ENCODE measurements at regions not wholly inside any gene's neighbourhood (a gene's known extent, or its start where the extent isn't known, plus 50 kb on each side); places are given as distances from the start of the nearest gene placed in this dataset.
A peak's percentile ranks its signal among the peaks of the same experiment; 100 is the strongest.

DNA sequence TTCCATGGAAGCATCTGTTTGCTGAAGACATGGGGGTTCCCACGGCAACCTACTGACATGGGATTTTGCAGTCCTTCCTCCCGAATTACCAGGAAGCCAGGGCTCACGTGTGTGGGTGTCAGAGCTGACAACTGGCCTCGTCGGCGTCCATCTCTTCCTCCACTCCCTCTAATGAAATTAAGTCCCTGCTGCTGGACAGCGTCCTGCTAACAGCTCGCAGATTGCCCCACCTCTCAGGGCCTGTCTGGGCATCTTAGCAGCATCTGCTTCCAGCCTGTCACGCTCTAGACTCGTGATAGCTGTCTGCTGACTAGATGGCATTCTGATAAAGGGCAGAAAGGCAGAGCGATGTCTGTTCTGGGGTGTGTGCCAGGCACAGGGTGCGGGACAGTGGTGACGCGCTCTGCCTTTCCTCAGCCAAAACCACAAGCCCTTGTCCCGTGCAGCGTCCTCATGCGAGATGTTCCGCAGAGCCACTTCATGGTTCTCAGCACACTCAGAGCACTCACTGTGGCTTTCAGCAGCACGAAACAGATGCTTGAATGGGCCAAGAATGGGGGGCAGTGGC, 161.1 kb downstream of the ARL4C start:
- peak; percentile 10 for DNase-seq (ENCODE audit: low read depth)

DNA sequence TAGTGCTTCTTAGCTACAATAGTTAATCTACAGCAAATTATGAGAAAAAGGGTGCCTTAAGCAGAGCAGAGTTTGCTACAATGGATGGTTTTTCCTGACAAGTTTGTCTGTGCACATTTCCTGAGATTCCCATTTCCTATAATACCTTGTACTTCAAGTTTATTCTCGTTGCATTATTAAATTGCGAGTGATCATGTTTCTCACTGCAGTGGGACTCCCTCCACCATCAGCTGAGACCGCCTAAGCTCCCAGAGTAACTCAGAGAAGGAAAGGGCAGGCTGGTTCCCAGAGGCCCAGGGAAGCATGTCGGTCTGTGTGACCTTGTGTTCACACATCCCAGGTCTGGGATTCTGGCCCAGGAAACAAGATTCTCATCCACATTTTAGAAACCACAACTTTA, 162.1 kb downstream of the ARL4C start:
- DNase-seq (ENCODE audit: low read depth): no peak

GRCh38 chr2:234334151-234334550, 162.7 kb downstream of the ARL4C start:
- DNase-seq (ENCODE audit: low read depth): no peak

GRCh38 chr2:234333168-234334130, 163.4 kb downstream of the ARL4C start:
- no peak for DNase-seq (ENCODE audit: low read depth)

GRCh38 chr2:234331966-234332365, 164.9 kb downstream of the ARL4C start:
- DNase-seq (ENCODE audit: low read depth): no peak

DNA sequence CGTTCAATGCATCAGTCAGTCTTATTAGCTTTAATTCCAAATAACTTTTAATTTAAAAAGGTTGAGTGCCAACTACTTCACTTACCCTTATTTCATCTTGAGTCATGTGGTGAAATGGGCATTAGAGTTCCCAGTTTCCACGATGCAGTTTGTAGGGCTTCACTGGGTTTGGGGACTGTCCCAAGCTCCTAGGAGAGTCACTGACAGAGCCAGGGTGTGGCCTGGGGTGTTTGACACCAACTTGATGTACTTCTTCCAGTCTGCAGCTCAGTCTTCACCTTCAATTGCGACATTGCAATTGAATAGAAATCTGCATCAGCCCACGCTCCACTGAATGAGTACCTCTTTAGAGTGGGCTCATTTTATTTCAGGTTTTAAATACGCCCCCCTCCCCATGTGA, 165.3 kb downstream of the ARL4C start:
- DNase-seq (ENCODE audit: low read depth): no peak

DNA sequence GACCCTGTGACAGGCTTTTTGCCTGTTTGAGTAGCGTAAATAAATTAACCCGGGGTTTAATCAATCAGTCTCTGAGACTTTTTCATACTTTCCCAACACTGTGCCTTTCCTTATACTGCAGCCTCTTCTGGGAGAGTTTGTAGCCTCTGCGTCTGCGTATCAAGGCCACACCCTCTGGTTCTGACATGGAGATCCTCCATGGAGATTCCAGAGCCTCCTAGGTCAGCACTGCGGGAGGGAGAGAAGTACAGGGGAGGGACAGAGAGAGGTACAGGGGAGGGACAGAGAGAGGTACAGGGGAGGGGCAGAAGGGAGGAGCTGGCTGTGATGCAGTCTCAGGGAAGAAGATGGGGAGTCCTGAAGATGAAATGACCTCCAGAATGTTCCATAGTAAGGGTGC, 166.0 kb downstream of the ARL4C start:
- no peak for DNase-seq (ENCODE audit: low read depth)

DNA sequence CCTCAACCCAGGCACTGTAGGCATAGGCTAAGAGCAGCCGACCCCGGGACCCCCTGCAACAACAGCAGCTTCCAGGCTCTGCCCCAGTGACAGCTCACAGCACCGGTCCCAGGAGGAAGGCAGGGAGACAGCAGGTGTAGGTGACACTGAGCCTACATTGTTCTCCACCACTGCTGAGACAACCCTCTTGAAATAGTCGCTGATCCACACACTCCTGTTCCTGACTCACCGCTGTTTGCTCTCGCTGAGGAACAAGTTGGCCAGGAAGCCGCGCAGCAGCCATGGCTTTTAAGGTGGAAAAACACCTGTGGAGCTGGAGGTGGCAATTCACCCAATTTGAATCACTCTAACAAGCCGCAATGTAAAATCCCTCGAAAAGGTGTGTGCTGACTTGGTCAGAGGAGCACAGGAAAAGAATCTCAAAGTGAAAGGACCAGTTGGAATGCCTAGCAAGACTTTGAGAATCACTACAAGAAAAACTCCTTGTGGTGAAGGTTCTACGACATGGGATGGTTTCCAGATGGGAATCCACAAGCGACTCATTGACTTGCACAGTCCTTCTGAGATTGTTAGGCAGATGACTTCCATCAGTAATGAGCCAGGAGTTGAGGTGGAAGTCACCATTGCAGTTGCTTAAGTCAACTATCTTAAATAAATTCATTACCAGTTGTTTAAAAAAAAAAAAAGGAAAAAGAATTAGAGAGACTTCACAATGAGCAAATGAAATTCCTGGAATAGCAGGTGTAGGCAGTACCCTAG, 167.5 kb downstream of the ARL4C start:
- no peak for DNase-seq (ENCODE audit: low read depth)

GRCh38 chr2:234328444-234328990, 168.4 kb downstream of the ARL4C start:
- DNase-seq (ENCODE audit: low read depth): no peak

DNA sequence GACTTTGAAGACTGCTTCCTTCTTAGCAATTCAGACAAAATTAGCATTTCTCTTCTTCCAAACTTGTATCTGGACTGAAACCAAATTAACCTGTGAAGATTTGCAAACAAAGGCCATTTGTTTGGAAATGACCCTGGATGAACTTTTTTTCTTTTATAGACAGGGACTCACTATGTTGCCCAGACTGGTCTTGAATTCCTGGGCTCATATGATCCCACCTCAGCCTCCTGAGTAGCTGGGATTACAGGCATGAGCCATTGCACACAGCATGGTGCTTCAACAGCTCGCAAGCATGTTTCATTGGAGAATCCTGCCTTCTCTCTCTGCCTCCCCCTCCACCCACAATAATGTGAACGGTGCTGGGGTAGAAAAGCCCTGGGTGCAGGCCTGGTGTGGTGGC, 170.2 kb downstream of the ARL4C start:
- DNase-seq (ENCODE audit: low read depth): no peak

GRCh38 chr2:234324116-234324515, 172.8 kb downstream of the ARL4C start:
- DNase-seq (ENCODE audit: low read depth): no peak

GRCh38 chr2:234322766-234323465, 174.0 kb downstream of the ARL4C start:
- DNase-seq (ENCODE audit: low read depth): no peak

GRCh38 chr2:234320066-234320465, 176.8 kb downstream of the ARL4C start:
- DNase-seq (ENCODE audit: low read depth): no peak

DNA sequence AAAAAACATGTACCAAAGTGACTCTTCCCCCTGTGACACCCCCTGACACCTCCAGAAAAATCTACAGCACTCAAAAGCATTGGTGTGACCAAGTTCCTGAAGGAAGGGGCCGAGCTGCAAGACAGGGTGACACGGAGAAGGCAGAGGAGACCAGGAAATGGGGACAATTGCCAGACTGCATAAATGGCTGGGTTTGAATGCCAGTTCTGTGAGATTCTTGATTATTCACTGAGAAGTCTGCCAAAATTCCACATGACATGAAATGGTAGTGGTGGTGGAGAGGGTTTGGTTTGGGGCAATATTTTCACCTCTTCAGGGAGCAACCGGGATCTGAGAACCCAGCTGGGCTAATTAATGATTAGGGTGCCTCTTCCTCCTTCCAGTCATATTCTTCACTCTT, 178.5 kb downstream of the ARL4C start:
- DNase-seq (ENCODE audit: low read depth): no peak

DNA sequence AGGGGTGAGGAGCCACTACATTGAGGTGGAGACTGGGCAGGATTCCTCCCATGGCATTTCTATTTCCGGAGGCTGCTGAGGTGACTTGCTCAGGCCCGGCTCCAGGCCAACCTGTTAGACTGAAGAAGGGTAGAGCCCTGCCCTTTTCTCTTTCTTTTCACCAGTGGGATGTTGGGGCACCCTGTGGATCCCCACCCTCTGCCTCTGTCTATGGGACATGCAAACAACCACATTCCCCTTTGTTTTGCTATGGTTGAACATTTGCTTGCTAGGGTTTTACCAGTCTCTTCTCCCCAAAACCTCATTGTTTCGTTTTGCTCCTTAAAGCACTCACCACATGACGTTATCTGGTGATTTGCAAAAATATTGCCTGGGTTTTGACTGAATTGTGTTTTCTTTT, 183.3 kb downstream of the ARL4C start:
- DNase-seq (ENCODE audit: low read depth): no peak

- DNase-seq (ENCODE audit: low read depth): no peak
Observed at GRCh38 chr2:234310166-234310565, 186.7 kb downstream of the ARL4C start.

DNA sequence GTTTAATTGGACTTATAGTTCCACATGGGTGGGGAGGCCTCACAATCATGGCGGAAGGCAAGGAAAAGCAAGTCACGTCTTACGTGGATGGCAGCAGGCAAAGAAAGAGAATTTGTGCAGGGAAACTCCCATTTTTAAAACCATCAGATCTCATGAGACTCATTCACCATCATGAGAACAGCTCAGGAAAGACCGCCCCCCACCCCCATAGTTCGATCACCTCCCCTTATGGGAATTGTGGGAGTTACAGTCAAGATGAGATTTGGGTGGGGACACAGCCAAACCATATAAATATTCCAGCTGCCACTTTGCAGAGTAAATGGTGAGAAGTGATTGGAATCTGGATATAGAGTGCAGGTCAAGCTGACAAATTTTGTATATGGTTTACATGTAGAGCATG, 187.4 kb downstream of the ARL4C start:
- no peak for DNase-seq (ENCODE audit: low read depth)

DNA sequence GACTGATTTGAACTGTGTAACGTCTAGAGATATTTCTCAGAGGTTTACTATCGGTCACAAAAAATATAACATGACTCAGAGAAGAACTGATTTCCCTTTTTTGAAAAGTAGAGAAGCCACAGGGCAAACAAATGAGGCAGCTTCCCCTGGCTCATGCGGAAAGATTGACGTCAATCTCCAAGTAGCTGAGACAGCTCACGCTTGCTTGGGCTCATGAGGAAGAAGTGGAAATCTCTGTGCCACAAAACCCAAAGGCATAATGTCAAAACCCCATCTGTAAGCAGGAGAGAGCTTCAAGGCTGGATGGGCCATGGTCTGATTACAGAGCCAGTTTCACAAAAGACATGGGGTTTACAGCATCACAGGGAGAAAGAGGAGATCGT, 188.1 kb downstream of the ARL4C start:
- DNase-seq (ENCODE audit: low read depth): peak; percentile 30

- no peak for DNase-seq (ENCODE audit: low read depth)
Observed at GRCh38 chr2:234308073-234308812, 188.6 kb downstream of the ARL4C start.

GRCh38 chr2:234307322-234307961, 189.4 kb downstream of the ARL4C start:
- DNase-seq (ENCODE audit: low read depth): no peak
